Uterus (tissue), 2 donors: ENCODE measurements at regions not wholly inside any gene's neighbourhood (a gene's known extent, or its start where the extent isn't known, plus 50 kb on each side); places are given as distances from the start of the nearest gene placed in this dataset.

ENCODE experiments used
- CTCF ChIP-seq, 4 experiments: fragments of 200-600 bp in 2 of 4; fragments of 450-650 bp in 2 of 4; sonication (generic) in 2 of 4; IDR thresholded peaks; one replicate each; pipeline ENCODE4 v1.5.1; 2016 to 2019; ENCODE audit warnings: antibody characterized with exemption in 4 of 4, mild to moderate bottlenecking in 2 of 4, moderate library complexity in 1 of 4
- POLR2A ChIP-seq, 2 donors: fragments of 450-650 bp; IDR thresholded peaks; one replicate each; pipeline ENCODE4 v1.6.1; 2016; ENCODE audit warnings: antibody characterized with exemption in 2 of 2, mild to moderate bottlenecking in 1 of 2, moderate library complexity in 1 of 2

GRCh38 chr6:50635429-50635828 is 77.9 kb upstream of the TFAP2D start:
- no peak for TF ChIP-seq CTCF (IDR thresholded peaks at IDR 0.05)
- TF ChIP-seq POLR2A (IDR thresholded peaks at IDR 0.05): no peak
